Heart left ventricle (tissue), 13 donors: ENCODE measurements at regions not wholly inside any gene's neighbourhood (a gene's known extent, or its start where the extent isn't known, plus 50 kb on each side); places are given as distances from the start of the nearest gene placed in this dataset.

ENCODE experiments used
- CTCF ChIP-seq, 12 donors: fragments of 200-600 bp; sonication (generic) in 4 of 12; IDR thresholded peaks; one replicate each; pipeline versions ENCODE4 v1.5.0 to v1.8.0; 2018 to 2022; ENCODE audit warnings: antibody characterized with exemption in 12 of 12, mild to moderate bottlenecking in 5 of 12
- POLR2A ChIP-seq, 2 donors: fragments of 450-650 bp; IDR thresholded peaks; one replicate each; pipeline ENCODE4 v1.6.1; 2017; ENCODE audit warnings: antibody characterized with exemption in 2 of 2, mild to moderate bottlenecking in 2 of 2, moderate library complexity in 2 of 2
- donor health status: ischemic (EF 13 %, LVEDD 7.1; RV severe dilation, severe dysfunction).
- donor health status: DM: no; HTN: yes; CAD: no.
- donor health status: DM: no; HTN: no; CAD: no.
- donor health status: ischemic (EF 25% LVEDD 6.9; RV normal size, moderate dysfunction).
- donor health status: ischemic (EF 25% LVEDD 5.7; RV mildly dilated, moderate dysfunction).
- donor health status: ischemic (EF 35%, LVEDD 5.7; RV mildly dilated, moderate dysfunction).
- donor health status: nonischemic (EF 11% LVEDD 7.7; RV severe dilation, severe dysfunction).
- donor health status: DM: yes; HTN: yes; CAD: no.
- donor health status: PGD.
- donor health status: ischemic (EF 29% LVEDD 5.4; RV normal size, mild dysfunction).
- donor health status: nonischemic (EF 23%, LVEDD 6.1; RV moderate dilation, normal function).

GRCh38 chrX:10395179-10395578, 225.2 kb downstream of the MID1 start:
- TF ChIP-seq CTCF (IDR thresholded peaks at IDR 0.05) (no peak), POLR2A (IDR thresholded peaks at IDR 0.05) (no peak)
